ENCODE measurements at regions not wholly inside any gene's neighbourhood (a gene's known extent, or its start where the extent isn't known, plus 50 kb on each side); places are given as distances from the start of the nearest gene placed in this dataset.

DNA sequence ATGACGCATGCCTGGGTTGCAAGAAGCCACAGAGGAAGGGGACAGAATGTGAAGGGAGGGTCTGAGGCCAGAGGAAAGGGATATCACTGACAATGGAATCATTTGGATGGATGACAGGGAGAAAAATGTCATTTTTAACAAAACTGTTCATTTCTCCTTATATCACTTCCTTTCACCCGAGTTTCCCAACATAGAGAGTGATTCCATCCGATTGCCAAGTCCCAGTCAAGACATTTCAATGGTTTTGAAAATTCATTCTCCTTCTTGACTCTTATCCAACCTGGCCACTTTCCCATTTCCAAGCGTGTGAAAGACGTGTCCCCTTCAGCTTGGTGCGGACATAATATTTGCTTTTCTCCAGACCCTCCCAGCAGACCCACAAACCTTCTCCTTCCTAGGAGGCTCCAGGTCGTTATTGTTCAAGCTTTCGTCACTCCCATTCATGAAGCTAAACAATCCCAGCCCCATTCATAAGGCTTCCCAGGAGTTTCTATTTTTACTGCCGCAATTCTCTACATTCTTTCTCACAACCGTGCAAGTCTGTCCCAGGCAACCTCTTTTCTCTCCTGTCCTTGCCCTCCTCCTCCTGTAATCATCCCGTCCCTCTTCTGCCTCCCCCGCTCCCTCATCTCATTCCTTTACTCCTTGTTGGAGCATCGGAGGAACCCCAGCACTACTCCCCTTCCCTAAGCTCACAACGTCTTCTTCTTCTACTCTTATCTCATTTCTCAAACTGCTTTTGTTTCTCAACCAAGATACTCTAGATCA is 301.3 kb upstream of the KLF6 start:
- DNase-seq, result no peak

DNA sequence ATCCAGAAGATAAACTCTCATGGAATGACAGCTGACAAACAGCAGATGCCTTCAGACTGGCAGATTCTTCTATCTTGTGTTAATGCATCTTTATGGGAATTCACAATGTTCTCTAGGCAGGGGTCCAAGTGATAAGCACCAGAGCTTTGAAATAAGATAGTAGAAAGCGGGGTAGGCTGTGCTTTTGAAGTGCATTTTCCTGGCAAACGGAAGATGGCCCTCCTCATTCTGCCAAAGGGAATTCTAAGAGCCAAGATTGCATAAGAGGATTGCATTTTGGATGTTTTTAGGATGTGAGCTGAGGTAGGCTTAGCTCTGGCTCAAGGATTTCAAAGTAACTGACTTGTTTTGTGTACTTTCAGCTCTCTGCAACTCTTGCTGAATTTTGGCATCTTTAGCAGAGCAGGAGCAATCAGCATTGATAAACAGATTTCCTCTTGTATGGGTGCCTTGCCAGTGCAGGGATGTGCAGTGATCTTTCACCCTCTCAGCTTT is 298.5 kb upstream of the KLF6 start:
- DNase-seq, result no peak

DNA sequence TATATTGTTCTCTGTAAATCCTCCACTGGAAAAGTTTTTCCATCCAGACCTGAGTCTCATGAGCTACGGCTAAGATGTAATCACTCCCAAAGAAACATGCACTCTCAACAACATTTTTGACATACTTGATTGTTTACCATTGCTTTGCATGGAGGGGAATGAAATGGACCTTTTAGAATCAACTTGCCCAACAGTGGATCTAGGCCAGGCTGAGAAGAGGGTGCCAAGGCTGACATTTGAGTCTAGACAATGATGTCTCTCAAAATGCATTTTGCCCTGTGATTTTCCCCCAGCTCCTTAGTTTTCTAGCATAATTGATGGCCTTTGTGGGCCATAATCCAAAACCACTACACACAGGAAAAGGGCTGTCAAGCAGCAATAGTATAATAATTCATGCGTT is 297.9 kb upstream of the KLF6 start:
- no peak for DNase-seq

DNA sequence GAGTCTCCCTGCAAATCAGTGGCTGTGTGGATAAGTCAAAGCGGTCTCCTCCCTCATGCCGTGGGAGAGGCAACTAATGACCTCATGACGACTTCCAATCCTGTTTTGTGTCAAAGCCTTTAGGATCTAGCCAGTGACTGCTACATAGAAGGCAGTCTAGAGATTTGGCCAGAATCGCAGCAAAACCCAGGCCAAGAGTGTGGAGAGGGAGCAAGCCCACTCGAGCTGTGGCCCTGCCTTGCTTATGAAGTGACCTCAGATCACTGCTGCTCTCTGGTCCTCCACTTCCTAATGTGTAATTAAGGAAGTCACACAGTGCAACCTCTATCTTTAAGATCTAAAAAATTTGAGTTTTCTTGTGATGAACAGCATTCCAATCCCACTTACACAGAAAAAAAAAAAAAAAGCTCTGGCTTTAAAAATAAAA is 296.7 kb upstream of the KLF6 start:
- no peak for DNase-seq

DNA sequence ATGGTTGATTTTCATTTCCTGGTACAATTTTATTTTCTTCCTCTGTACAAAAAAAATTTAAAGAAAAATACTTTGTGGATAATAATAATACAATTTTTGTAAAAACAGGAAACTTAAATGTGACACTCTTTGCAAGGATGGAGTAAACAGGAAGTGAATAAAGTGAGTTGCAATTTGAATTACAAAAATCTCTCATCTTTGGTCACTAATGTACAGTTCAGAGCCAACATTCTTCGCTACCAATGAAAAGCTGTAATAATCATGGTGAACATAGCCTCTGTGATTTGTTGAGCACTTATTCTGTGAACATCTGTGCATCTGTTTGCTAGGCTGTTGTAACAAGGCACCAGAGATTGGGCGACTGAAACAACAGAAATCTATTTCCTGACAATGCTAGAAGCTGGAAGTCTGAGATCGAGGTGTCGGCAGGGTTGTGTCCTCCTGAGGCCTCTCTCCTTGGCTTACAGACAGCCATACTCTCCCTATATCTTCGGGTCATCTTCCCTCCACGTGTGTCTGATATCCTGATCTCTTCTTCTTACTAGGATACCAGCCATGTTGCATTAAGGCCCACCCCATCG is 295.3 kb upstream of the KLF6 start:
- DNase-seq, result no peak

DNA sequence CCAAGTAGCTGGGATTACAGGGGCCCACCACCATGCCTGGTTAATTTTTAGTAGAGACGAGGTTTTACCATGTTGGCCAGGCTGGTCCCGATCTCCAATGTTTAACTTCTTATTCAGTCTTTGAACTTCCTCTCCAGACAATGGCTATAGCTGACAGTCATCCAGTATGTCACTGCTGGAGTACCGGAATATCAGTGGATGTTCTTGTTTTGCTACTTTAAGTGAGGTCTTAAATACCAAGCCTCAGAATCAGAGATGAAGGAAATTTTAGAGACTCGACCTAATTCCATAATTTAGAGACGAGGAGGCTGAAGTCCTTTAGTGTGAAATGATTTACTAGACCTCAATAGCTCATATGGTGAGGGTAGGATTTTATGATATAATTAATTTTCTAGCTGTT is 294.8 kb upstream of the KLF6 start:
- no peak for DNase-seq

DNA sequence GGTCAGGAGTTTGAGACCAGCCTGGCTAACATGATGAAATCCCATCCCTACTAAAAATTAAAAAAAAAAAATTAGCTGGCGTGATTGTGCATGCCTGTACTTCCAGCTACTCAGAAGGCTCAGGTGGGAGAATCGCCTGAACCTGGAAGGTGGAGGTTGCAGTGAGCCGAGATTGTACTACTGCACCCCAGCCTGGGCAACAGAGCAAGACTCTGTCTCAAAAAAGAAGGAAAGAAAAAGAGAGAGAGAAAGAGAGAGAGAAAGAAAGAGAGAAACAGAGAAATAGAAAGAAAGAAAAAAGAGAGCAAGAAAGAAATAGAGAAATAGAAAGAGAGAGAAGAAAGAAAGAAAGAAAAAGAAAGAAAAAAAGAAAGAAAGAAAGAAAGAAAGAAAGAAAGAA is 292.8 kb upstream of the KLF6 start:
- DNase-seq, result no peak

DNA sequence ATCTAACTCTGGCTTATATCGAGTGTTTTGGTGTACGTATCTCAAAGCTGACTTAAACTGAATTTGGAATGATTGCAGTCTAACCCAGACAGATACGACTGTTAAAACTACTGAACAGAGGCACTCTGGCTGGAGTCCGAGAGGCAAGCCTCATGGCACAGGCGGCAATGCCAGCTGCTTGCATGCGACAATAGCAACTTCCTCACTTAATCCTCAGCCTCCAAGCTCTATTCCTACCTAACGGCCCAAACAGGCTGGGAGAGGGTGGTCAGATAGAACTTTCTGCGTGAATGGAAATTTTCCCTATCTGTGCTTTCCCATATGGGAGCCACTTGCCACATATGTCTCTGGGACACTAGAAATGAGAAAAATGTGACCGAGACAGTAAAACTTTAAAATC is 292.0 kb upstream of the KLF6 start:
- DNase-seq, result no peak

DNA sequence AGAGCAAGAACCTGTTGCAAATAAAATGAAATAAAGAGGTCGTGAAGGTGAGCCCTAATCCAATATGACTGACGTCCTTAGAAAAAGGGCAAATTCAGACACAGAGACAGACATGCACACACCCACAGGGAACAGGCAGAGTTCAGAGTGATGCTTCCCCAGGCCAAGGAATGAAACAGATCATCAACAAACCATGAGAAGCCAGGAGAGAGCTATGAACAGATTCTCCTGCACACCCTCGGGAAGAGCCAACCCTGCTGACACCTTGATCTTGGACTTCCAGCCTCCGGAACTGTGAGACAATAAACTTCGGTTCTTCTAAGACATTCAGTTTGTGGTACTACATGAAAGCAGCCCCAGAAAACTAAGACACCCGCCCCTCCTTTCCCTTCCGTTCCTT is 290.4 kb upstream of the KLF6 start:
- no peak for DNase-seq

DNA sequence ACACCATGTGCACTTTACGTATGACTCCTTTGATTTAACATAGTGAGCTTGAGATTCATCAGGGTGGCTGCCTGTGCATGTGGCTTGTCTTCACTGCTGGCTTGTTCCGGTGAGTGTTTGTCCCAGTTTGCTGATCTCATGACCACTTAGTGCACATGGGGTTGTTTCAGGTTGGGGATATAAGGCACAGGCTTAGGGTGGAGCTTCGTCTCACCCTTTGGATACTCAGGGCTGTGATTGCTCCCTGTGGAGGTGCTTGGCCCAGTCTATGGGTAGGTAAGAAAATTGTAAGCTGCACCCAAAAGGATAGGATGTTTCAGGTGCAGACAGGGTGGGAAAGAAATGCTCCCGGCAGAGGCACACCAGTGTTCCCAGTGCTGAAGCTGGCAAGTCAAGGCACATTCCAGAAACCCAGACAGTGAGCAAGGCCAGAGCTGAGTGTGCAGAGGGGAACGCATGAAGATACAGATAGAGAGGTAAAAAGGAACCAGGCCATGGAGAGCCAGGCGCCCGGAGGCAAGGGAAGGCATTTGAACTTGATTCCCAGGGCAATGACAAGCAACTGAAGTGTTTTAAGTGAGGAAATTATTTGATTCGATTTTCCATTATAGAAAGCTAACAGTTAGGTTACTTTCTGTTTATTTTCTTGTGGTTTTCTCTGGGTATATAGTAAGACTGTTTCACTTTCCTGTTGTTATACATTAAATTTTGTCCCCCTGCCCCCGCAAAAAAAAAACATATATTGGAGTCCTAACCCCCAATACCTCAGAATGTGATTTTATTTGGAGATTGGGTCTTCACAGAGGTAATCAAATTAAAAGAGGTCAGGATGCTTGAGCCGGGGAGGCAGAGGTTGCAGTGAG is 289.8 kb upstream of the KLF6 start:
- no peak for DNase-seq

DNA sequence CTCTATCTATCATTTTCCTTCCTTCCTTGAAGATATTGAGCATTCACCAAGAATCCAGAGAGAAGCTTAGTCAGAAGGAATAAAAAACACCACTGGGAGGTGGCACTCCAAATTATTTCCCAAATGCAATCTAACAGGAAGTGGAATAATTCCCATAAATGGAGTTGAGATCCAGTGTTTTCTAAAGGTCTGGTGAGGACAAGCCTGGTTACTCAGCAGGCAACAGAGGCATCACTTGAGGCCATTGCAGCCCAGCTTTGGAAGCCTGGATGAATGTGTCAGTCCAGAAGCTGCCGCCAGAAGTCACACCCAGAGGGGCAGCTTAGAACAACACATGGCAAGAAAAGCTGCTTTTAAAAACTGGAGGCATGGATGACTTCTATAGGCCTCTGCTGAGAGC is 288.9 kb upstream of the KLF6 start:
- DNase-seq, result no peak

DNA sequence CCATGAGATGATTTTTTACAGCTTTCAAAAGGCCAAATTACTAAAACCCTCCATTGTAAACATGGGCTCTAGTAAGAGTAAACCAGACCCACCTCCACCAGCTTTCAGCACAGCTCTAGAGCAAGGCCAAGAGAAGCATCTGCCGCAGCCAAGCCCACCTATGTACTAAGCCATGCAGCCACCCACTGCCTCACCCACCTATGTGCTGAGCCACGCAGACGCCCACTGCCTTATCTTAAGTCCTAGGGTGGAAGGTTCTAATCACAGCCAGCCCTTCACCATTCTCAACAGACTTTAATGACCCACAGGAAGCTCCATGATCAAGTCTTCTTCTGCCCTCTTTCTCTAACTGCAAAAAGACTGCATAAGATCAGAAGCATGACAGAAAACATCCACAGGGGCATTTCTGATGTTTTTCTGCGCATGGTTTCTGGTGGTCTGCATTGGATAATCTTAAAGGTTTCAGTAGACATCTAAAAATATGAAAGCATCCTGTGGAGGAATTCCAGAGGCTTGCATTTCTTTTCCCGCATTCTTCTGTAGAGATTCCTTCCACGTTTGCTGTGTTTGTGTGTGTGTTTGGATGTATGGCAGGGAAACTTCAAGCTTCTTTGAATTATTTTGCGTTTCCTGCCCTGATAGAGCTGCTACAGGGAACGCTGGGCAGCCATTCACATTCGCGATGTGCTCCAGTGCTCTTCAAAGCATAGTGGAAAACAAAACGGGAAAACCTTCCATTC is 286.1 kb upstream of the KLF6 start:
- no peak for DNase-seq

DNA sequence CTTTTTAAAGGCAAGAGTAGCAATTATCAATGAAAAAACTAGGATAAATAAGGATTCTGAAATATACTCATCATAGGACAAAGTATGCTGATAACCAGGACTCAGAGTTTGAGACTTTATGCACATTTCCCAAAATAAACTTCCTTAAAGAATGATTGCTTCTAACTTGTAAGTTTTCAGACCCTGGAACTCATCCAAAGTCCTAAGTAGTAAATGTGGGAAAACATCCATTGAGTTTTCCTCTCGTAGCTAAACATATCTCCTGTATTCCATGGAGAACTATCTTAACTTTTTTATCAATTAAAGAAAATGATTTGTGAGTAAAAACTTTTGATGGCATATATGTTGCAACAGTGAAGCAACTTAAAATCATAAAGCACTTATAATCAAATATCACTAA is 285.2 kb upstream of the KLF6 start:
- DNase-seq, result no peak

DNA sequence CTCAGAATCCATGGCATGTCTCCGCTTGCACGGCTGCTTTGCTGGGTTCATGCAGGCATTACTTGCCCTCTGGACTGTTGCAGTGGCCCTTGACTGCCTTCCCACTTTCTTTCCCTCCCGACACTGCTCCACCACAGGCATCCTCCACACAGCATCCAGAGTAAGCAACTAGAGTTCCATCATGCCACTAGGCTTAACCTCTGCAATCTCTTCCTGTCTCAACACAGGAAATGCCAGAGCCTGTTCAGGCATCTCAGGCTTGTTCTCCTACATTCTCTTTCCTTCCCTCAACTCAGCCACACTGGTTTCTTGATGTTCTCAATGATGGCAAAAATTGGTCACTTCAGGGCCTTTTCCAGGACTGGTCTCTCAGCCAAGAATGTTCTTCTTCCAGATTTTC is 284.5 kb upstream of the KLF6 start:
- DNase-seq, result no peak

DNA sequence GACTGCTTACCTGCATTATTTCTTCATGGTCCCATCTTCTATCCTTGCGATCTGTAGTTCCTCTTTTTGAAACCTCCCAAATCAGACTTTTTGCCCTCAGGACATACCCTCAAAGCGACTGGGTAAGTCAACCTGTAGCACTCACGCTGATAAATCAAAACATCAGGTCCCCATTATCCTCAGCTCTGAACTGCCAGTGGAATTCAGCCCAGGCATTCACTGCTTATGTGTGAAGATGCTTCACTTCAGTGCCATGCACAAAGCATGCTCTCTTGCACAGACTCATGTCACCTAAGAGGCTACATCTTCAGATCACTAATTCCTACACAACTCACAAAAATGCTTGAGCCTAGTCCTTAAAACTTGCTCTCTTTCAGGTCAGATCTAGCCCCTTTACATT is 283.6 kb upstream of the KLF6 start:
- DNase-seq, result no peak

DNA sequence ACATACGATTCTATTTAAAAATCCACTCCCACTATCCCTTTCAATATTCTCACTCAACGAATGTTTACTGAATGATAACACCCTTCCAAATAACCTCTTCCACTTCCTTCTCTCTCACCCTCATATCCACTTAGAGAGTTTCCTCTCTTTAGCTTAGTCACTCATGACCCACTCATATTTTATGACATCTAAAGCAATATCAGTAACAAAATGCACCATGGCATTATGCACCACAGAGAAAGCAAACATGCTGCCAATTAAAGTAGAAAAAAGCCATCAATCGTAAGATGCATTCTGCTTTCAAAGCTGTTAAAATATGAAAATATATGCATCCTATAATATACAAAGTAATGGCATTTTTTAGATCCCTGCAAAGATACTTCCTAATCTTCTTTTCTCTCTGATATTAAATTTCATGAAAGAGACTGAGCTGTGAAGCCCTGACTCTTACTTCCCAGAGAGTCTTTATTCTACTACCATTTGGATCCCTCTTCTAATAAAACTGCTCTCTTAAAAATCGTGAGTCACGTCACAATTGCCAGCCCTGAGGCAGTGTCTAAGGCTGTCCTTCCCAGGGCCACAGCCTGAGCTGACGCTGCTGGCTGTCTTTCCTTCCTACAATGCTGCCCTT is 283.0 kb upstream of the KLF6 start:
- peak; percentile 76 for DNase-seq

DNA sequence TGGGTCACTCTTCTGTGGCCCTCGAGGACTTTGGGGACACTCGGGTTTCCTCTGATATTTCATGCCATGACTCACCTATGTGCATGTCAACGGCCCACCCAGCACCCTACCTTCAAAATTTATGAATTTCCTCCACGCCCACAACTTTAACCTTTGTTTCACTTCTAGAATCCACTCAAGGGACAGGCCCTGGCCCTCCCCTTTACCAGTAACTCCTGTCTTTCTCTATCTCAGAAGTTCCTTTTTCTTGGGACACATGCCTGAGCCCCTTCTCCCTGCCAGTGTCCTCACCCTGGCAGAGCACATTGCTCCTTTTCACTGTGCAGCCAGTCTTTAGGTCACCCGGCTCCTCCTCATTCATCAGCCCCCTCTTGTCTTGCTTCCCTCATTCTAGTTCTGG is 282.5 kb upstream of the KLF6 start:
- peak; percentile 81 for DNase-seq

DNA sequence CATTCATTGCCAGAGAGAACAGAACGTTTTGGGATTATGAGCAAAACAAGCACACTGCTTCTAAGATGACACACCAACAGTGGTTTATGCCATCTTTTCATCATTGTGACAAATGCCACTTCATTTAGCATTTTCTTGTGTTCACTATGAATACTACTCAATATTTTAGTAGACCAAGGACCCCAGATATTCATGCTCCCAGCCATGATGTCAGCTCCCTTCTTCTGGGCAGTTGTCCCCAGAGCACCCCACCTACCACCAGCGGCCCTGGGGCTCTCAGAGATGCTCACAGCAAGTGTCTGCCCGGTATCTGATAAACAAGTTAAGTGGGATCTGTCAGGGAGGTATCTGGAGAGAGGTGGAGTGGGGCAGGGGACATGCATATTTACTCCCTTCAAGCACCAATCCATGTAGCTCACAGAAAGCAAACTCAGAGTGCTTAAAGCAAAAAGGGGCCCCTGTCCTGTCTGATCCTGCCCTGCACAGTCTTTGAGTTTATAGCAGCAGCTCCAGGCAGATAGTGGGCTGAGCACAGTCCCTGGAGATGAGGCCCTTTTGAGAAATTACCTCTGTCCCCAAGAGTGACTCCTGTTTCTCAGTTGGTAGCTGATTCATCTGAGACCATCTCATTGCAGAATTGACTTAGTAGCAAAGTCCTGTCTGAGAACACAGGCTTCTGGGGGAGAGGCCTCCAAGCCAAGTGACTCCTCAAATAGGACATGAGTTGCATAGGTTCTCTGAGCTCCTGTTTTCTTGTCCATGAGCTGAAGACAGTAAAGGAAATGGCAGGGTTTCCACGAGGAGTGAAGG is 281.8 kb upstream of the KLF6 start:
- DNase-seq, result no peak

DNA sequence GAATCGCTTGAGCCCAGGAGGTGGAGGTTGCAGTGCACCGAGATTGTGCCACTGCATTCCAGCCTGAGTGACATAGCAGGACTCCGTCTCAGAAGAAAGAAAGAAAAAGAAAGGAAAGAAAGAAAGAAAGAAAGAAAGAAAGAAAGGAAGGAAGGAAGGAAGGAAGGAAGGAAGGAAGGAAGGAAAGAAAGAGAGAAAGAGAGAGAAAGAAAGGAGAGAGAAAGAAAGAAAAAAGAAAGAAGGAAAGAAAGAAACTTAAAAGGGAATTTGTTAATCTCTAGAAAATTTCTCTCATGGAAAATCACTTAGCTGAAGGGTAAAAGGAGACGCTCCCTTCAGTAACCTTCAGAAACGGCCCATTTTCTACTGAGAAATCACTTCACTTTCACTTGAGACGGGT is 279.5 kb upstream of the KLF6 start:
- DNase-seq, result no peak

DNA sequence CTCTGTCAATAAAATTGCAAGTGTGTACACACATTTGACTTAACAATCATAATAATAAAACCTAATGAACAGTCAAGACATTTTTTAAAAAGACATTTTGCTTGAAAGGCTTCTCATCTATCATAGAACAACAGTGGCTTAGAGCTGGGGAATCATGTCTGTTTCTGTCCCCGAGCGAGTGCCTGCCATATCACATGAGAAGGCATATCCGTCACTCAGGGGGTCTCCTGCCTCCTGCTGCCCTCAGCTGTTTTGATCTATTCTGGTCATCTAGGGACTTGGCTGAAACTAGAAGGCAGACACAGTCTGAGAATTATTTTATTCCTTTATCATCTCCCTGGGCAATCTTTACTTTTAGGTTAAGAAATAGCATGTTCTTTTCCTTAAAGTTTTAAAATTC is 278.7 kb upstream of the KLF6 start:
- no peak for DNase-seq

DNA sequence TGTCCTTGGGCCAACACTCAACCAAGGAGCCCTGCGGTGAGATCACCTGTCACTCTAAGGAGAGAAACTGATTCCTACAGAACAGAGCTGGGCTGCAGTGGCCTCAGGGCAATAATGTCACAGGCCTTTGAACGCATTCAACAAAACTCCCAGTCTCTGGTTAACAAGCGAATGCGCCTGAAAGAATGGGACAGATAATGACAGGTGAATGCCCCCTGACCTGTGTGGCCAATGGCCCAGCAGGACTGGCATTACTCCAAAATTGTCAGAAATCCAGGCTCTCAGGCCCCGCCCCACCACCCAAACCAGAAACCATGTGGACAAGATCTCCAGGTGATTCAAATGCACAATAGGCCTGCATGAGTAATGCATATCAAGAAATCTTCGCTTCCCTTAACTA is 277.7 kb upstream of the KLF6 start:
- DNase-seq, result no peak

DNA sequence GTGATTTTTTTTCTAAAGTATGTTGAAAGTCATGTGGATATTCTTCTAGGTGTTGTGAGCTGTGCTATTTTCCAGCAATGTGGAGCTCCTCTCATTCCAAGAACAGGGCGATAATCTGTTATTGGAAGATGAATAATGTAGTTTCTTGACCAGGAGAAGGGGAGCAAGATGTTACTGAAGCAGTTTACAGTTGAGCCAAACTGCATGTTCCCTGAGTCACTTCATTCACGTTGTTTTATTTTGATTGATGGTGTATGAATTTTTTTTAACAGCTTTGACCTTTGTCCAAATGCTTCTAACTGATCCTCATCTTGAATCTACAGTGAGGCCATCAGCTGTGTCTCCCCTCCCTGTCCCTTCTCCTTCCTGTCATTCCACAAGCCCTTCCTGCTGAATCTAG is 277.1 kb upstream of the KLF6 start:
- no peak for DNase-seq
